ENCODE measurements at regions not wholly inside any gene's neighbourhood (a gene's known extent, or its start where the extent isn't known, plus 50 kb on each side); places are given as distances from the start of the nearest gene placed in this dataset.

DNA sequence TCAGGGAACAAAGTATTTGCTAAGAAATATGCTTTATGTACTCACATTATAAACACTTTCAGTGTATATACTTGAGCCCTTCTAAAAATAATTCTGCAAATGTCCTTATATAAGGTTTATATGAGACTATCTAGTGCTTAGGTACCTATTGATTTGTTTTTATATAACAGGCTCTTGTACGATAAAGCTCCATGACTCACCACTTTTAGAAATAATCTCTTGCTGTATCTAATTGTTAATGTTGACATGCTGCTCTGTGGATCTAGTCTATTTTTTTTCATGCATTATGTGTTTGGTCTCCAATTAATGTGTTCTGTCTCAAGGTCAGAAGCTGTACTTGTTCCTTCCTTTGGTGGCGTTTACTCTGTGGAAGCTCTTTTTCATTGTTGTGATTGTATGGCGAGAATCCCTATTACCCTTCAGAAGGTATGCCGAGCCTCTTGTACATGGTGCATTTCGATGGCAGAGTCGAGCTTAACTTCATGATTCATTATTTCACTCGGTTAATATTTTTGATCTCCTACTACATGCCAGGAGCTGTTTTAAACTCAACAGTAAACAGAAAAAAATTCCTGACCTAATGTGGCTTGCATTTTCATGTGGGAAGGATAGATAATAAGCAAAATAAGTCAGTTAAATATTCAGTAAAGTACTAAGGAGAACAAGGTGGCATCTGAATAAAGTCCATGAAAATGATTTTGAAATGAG lies 361.6 kb downstream of the COG6 start:
- Histone ChIP-seq H3K4me3 (ENCODE audit: low read depth in 1 of 2, low read length in 1 of 2) (no peak overlapping the region), H3K36me3 (no peaks in the 10 kb centered on the region), H3K27me3 (no peaks in the 10 kb centered on the region), H3K27ac (no peak overlapping the region), H3K9me3 (no peaks in the 10 kb centered on the region), H3K4me1 (ENCODE audit: control insufficient read depth in 1 of 2, insufficient read depth in 1 of 2, low read depth in 1 of 2, low read length in 1 of 2) (no peaks in the 10 kb centered on the region)
- TF ChIP-seq, protein P1, sequence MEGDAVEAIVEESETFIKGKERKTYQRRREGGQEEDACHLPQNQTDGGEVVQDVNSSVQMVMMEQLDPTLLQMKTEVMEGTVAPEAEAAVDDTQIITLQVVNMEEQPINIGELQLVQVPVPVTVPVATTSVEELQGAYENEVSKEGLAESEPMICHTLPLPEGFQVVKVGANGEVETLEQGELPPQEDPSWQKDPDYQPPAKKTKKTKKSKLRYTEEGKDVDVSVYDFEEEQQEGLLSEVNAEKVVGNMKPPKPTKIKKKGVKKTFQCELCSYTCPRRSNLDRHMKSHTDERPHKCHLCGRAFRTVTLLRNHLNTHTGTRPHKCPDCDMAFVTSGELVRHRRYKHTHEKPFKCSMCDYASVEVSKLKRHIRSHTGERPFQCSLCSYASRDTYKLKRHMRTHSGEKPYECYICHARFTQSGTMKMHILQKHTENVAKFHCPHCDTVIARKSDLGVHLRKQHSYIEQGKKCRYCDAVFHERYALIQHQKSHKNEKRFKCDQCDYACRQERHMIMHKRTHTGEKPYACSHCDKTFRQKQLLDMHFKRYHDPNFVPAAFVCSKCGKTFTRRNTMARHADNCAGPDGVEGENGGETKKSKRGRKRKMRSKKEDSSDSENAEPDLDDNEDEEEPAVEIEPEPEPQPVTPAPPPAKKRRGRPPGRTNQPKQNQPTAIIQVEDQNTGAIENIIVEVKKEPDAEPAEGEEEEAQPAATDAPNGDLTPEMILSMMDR (IDR thresholded peaks at IDR 0.05), result no peak

GRCh38 chr13:40017662-40018262 lies 362.3 kb downstream of the COG6 start:
- Histone ChIP-seq H3K9me3 (no peaks in the 10 kb centered on the region), H3K4me1 (ENCODE audit: control insufficient read depth in 1 of 2, insufficient read depth in 1 of 2, low read depth in 1 of 2, low read length in 1 of 2) (no peaks in the 10 kb centered on the region), H3K36me3 (no peaks in the 10 kb centered on the region), H3K27me3 (no peaks in the 10 kb centered on the region), H3K4me3 (ENCODE audit: low read depth in 1 of 2, low read length in 1 of 2) (no peak overlapping the region), H3K27ac (no peak overlapping the region)
- TF ChIP-seq, protein P1 (IDR thresholded peaks at IDR 0.05), result no peak

DNA sequence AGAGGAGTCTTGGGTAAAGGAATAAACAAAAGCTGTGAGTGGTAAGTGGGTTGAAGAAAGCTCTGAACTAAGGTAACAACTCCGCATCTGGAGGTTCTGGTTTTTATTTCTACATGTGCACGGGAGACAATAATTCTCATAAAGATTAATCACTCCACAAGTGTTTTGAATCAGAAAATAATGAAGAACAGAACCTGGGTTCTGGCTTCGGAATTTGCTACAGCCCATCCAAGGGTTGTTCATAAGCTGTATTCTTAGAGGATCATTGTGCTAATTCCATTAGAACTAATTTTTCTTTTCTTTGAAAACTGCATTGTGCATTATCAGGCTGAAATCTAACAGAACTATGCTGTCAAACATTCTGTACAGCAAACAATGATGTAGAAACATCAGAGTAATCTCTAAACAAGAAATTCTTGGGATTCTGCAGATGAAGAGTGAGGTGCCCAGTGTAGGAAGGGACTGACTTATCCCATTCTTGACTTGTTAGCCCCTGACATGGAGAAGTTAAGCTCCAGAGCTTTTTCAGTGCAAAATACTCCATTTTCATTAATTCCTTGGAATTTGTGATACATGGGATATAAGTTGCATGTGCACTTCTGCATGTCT lies 368.2 kb downstream of the COG6 start:
- no peak overlapping the region for H3K27ac ChIP-seq
- no peak overlapping the region for H3K4me3 ChIP-seq (ENCODE audit: low read depth in 1 of 2, low read length in 1 of 2)
- H3K27me3 ChIP-seq, result no peaks in the 10 kb centered on the region
- H3K4me1 ChIP-seq (ENCODE audit: control insufficient read depth in 1 of 2, insufficient read depth in 1 of 2, low read depth in 1 of 2, low read length in 1 of 2), result no peaks in the 10 kb centered on the region
- TF ChIP-seq, protein P1 (IDR thresholded peaks at IDR 0.05), result no peak
- H3K36me3 ChIP-seq, result no peaks in the 10 kb centered on the region
- H3K9me3 ChIP-seq, result no peaks in the 10 kb centered on the region

GRCh38 chr13:40024204-40024966 lies 368.9 kb downstream of the COG6 start:
- Histone ChIP-seq H3K4me3 (ENCODE audit: low read depth in 1 of 2, low read length in 1 of 2) (no peak overlapping the region), H3K9me3 (no peaks in the 10 kb centered on the region), H3K4me1 (ENCODE audit: control insufficient read depth in 1 of 2, insufficient read depth in 1 of 2, low read depth in 1 of 2, low read length in 1 of 2) (no peaks in the 10 kb centered on the region), H3K27me3 (no peaks in the 10 kb centered on the region), H3K36me3 (no peaks in the 10 kb centered on the region), H3K27ac (no peak overlapping the region)
- TF ChIP-seq, protein P1 (IDR thresholded peaks at IDR 0.05), result no peak

GRCh38 chr13:40024967-40025714 lies 369.7 kb downstream of the COG6 start:
- Histone ChIP-seq H3K36me3 (no peaks in the 10 kb centered on the region), H3K27ac (no peak overlapping the region), H3K4me3 (ENCODE audit: low read depth in 1 of 2, low read length in 1 of 2) (no peak overlapping the region), H3K4me1 (ENCODE audit: control insufficient read depth in 1 of 2, insufficient read depth in 1 of 2, low read depth in 1 of 2, low read length in 1 of 2) (no peaks in the 10 kb centered on the region), H3K9me3 (no peaks in the 10 kb centered on the region), H3K27me3 (no peaks in the 10 kb centered on the region)
- TF ChIP-seq, protein P1 (IDR thresholded peaks at IDR 0.05), result no peak
